Stimulated activated CD4-positive, alpha-beta T cell treated with anti-CD3 and anti-CD28 coated beads, Interleukin-2, amount 100 ng/mL, for 4 hours (primary cell): ENCODE measurements at regions not wholly inside any gene's neighbourhood (a gene's known extent, or its start where the extent isn't known, plus 50 kb on each side); places are given as distances from the start of the nearest gene placed in this dataset.
"Not testable (repeated sequence)": the region's sequence is repeated elsewhere in the genome, so short reads cannot be mapped to it uniquely, and the experiment has no call there.

Experiments
- DNase-seq: peaks from one replicate; pipeline ENCODE4 v3.0.0-alpha.2; 2020; ENCODE audit warnings: low read depth

DNA sequence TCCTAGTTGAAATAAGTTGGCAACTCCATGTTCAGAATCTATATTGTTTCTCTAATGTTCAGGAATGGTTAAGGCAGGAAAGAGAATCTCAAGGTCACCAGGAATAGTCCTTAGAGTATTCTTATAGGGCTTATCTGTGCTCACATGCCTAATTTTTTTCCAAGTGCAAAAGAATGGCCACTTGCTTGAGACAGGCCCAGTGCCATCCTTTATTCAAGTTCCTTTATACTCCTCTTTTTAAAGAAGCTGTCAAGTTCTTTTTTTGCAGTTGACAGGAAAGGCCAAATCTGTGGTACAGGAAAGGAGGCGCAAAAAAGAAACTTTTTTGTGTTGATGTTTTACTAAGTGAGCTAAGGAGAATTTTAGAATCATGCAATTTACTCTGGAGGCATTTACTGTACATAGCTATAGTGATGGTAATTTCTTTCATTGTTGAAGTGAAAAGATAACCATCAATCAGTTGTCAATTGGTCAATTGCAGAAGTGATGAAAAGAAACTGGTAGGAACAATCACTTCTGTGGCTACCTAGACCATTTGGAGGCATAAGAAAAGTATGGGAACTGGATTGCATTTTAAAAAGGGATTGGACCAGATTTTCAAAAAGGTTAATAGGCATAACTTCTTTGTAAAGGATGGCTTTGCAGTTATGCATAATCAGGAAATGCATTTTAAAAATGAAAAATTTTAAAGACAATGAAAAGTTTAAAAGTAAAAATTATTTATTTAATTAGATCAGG is 102.5 kb upstream of the SOX2 start:
- DNase-seq: no peak

GRCh38 chr3:181604267-181604666 is 107.5 kb upstream of the SOX2 start:
- DNase-seq: no peak

DNA sequence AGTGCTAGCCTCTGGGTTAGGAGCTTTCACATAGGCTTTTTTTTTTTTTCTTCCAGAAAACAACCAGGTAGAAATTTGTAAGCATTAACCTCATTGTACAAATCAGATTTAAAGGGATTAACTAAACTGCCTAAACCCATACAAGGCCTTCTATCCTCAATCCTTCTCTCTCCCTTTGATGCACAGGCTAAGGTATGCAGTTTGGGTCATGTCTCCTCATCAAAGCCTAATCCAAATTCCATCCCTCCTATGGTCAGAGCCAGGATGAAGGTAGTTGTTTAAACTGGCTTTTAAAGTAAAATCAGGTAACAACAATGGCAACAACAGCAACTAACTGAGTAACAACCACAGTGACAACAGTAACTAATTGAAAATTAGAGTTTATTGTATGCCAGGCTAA is 115.6 kb upstream of the SOX2 start:
- DNase-seq: no peak

GRCh38 chr3:181590939-181591338 is 120.8 kb upstream of the SOX2 start:
- not testable (repeated sequence) for DNase-seq

DNA sequence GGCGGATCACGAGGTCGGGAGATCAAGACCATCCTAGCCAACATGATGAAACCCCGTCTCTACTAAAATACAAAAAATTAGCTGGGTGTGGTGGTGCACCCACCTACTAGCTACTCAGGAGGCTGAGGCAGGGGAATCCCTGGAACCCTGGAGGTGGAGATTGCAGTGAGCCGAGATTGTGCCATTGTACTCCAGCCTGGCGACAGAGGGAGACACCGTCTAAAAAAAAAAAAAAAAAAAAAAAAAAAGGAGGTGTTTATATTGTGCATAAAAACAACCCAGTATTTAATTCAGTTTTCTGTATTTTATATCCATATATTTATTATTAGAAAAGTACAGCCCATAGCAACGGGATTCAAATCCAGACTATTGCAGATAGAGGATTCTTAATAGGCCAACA is 129.1 kb upstream of the SOX2 start:
- no peak for DNase-seq

DNA sequence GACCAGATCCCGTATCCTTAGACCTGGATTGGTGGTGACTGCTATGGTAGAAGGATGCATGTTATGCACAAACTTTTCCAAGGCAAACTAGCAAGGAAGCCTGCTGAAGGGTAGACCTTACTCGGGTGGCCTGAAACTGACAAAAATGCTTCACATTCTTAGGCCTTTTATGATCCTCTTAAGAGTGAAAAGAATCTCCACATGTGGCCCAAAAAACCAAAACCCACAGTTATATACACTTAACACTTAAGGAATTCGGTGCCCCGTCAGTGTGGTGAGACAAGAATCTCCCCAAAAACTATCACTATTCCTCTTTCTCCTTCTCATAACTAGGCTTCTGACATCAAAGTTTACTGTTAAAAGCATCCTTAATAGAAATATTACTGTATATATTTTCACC is 130.1 kb upstream of the SOX2 start:
- no peak for DNase-seq

- no peak for DNase-seq
Observed at GRCh38 chr3:181578743-181579142, 133.0 kb upstream of the SOX2 start.

- DNase-seq: no peak
Observed at GRCh38 chr3:181572432-181572831, 139.3 kb upstream of the SOX2 start.

DNA sequence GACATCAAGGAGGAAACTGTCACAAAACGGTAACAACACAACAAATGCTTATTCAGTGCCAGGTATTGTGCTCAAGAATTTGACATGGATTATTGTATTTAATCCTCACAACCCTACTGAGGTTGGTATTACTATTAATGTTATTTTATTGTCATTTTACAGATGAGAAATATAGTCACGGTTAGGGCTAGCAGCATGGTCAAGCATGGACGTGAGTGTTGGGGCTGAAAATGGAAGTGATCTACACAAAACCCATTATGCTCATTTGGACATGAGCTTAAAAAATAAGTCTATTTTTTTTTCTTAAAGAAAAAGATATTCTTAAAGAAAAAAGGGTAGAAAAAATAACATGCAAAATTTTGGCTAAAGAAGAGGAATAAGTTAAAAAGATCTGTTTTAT is 141.3 kb upstream of the SOX2 start:
- no peak for DNase-seq

DNA sequence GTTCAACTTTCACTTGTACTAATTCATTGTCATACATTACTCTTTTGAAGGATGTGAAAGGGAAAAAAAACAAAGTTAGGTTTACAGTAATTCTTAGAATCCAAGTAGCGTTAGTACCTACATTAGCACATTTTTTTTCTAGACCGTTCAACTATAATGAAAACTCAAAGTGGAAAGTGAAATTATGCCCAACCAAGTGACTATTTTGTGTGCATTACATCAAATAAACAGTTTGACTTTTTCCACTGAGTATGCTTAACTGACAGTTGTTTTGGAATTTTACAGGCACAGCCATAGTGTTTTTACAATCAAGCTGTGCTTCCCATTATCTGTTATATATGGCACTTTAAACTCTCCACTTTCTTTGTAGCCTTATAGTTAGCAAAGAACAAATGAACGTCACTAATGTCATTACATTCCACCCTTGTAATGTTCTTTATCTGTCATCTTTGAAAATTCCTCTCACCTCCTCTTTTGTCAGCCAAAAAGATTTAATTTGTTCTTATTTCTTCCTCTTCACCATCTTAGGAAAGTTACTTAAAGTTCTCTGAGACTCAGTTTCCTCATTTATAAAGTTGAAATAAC is 142.3 kb upstream of the SOX2 start:
- no peak for DNase-seq

GRCh38 chr3:181568693-181569092 is 143.0 kb upstream of the SOX2 start:
- no peak for DNase-seq

DNA sequence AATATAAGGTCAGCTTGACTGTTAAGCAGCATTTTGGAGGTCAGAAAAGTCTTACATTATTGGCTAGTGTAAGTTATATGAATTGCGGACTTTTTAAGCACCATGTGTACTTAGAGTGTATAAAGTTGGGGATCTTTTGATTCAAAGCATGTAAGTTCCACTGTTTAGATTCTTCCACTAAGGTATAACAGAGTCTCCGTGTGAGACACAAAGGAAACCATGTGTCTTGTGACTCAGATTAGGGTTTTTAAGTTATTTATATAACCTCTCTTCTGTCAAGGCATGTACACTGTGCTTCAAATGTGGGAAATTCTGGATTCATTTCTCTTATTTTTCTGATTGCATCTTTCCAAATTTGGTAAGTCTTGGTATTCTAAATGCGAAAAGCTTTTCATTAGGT is 143.5 kb upstream of the SOX2 start:
- no peak for DNase-seq

DNA sequence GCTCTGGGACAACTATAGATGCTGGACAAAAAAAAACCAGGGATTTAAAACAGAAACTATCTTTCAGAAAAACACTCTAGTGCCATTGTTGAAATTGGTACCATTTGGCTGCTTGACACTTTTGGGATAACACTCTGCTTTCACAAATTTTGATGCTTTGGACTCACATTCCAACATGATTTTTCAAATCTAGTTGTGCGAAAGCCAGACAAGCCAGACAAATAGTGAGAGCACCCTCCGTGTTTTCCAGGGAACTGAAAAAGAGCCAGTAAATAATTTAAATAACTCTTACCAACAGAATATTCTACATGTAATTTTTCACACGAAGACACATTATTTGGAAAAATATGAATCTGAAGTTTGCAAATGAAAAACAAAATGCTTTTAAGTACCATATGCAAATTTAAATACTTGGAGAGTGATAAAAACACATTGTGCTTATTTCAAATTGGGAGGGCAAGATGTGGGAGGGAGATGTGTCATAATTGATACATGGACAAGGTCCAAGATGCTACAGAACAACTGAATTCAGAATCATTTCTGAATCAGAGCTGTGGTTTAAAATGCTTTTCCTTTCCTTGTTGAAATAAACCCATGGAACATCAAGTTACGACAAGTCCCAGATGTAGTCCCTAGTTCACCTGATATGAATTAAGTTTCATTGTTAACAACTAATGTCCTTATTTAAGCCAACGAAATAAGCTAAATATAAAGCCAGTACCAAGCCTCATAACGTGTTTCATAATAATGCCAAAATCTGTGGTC is 144.2 kb upstream of the SOX2 start:
- DNase-seq: no peak

DNA sequence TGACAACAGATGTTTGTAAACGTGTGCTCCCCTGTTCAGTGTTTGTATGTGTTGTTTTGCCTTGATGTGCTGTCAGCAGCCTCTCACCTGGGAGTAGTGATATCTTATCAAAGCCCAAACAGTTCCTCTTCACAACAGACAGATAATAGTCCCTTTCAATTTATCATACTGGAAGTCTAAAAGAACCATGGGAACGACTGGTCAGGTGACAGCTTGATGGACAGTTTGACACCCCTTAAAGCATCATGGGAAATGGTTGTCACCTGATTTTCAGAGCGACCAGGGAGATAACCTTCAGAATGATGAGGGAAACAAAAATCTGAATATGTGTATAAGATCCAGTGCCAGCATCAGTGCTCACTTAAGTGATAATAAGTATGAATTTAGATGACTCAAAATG is 146.3 kb upstream of the SOX2 start:
- DNase-seq: no peak

GRCh38 chr3:181564222-181564621 is 147.5 kb upstream of the SOX2 start:
- DNase-seq: no peak

- no peak for DNase-seq
Observed at GRCh38 chr3:181561139-181562031, 150.3 kb upstream of the SOX2 start.

GRCh38 chr3:181558870-181559269 is 152.9 kb upstream of the SOX2 start:
- DNase-seq: no peak

- DNase-seq: no peak
Observed at GRCh38 chr3:181555681-181556080, 156.0 kb upstream of the SOX2 start.

DNA sequence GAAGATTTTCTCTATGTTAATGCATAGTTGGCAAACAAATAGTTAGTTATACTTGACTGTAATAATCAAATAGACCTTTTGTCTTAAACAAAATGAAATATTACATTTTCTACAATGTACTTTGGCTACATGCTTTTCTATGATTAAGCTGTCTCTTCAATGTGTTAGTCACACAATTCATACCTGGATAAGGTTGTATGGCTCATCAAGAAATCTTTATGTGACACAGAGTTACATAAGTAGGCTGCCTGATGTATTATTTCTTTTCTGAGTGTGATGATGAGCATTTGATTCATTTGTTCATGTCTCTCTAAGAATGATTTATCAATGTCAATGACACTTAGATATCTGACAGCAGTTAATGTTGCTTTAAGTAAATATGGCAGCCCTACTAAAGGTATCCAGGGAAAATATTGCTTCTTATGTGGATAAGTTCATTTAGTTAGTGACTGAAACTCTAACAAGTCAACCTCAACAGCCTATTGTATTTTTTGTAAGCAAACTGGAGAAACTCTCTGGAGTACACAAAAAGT is 157.4 kb upstream of the SOX2 start:
- DNase-seq: no peak

GRCh38 chr3:181549266-181549665 is 162.5 kb upstream of the SOX2 start:
- no peak for DNase-seq

- DNase-seq: no peak
Observed at GRCh38 chr3:181541414-181541813, 170.3 kb upstream of the SOX2 start.

DNA sequence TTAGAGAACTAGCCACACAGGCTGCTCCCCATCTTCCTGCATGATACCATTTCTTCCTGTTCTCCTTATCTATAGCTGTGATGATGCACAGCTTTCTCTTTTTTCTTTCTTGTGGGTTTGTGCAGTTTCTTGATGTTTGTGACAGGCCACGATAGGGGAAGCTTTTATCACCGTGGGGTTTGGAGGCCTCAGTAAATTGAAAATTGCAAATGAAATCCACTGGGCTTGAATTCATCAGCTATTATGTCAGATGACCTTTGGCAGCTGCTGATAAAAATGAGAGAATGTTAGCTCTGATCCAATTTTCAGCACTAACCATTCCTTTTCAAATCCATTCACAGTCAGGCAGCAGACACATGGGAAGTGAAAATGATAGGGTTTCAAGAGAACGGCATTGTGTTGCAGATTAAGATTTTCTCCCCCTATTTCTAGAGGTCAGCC is 176.9 kb upstream of the SOX2 start:
- no peak for DNase-seq
